ENCODE measurements at regions not wholly inside any gene's neighbourhood (a gene's known extent, or its start where the extent isn't known, plus 50 kb on each side); places are given as distances from the start of the nearest gene placed in this dataset.

DNA sequence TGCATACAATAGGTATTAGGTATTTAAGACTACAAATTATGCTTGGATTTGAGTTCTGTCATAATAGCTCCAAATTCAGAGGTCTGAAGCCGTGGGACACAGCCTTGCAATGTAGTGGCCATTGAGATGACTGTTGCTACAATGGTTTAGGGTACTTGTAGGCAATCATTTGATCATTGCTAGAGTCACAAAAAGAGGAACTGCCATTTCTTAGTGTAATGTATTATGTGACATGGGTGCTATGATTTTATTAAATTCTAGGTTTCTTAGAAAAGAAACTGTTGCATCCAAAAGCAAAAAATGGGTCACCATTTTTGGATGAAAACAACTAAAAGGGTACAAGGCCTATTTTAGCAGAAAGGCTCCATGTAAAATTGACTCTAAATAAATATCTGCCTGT, 129.9 kb upstream of the ZNF644 start:
- DNase-seq: no peak

DNA sequence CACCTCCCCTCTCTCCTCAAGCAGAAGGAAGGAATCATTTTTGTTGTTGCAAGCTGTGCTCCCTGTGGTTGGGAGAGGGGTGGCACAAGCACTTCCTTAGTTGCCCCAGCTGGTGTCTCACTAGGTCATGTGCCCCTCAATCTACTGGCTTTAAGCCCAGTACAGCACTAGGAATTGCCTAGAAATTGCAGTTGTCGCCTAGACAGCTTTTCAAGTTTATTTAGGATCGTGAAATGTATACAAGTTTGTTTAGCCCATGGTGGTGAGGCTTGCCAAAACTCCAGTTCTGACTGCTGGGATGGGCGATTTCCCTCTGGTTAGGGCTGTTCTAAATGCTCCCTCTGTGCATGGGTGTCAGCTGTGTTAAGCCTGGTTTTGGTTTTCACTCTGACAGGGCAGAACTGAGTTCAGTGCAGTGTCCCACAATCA, 126.8 kb upstream of the ZNF644 start:
- peak; percentile 16 for DNase-seq

- no peak for DNase-seq
Measured at GRCh38 chr1:91141858-91142257, 120.0 kb upstream of the ZNF644 start.

DNA sequence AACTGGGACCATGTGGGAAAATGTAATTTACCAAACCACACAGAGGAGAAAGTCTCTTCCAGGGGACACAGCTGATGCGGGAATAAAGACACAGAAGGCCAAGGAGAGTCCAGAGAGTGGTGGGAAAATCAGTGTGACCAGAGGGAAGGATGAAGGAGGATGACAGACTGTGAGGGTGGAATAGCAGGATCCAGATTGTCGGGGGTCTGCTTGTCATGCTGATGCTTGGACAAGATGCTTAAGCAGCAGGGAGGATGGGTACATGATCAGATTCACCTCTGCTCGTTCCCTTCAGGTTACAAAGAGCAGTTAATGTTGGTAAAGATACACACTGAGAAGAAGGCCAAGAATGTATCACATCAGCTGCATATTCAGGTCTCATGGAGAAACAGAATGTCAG, 117.1 kb upstream of the ZNF644 start:
- no peak for DNase-seq

DNA sequence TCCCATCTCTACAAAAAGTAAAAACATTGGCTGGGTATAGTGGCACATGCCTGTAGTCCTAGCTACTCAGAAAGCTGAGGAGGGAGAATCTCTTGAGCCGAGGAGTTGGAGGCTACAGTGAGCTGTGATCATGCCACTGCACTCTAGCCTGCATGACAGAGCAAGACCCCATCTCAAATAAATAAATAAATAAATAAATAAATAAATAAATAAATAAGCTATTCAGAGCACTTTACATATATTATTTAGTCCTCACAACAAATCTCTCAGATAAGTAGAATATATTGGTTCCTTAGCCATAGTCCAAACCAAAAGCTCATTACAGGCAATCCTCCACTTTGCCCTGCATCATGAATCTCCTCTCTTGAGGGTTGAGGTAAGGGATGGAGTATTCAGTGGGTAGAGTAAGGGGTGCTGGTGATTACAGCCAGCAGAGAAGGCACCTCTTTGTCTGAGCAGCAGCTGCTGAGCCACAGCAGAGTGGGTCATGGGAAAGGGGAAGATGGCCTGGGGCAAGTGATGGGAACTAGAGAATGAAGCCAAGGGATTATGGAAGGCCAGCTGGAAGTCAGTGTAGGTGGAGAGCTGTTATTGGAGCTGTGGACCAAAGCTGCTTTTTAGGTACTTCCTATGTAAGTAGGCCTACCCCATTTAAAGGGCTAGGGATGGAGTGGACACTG, 115.5 kb upstream of the ZNF644 start:
- no peak for DNase-seq

GRCh38 chr1:91135799-91136198, 114.0 kb upstream of the ZNF644 start:
- no peak for DNase-seq

DNA sequence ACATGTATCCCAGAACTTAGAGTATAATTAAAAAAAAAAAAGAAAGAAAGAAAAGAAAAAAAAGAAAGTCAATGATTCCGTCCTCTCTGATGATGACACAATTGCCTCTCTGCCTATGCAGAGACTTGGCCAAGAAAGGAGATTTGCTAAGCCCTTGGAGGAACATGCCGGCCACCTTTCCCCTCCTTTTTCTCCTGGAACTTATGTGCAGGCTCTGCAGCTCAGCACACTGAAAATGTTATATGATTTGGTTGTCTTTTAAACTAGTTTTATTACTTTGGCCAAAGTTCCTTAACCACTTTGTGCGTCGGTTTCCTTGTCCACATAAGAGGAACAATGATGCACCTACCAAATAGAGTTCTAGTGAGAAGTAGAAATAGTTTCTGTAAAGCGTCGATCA, 111.4 kb upstream of the ZNF644 start:
- DNase-seq: no peak

DNA sequence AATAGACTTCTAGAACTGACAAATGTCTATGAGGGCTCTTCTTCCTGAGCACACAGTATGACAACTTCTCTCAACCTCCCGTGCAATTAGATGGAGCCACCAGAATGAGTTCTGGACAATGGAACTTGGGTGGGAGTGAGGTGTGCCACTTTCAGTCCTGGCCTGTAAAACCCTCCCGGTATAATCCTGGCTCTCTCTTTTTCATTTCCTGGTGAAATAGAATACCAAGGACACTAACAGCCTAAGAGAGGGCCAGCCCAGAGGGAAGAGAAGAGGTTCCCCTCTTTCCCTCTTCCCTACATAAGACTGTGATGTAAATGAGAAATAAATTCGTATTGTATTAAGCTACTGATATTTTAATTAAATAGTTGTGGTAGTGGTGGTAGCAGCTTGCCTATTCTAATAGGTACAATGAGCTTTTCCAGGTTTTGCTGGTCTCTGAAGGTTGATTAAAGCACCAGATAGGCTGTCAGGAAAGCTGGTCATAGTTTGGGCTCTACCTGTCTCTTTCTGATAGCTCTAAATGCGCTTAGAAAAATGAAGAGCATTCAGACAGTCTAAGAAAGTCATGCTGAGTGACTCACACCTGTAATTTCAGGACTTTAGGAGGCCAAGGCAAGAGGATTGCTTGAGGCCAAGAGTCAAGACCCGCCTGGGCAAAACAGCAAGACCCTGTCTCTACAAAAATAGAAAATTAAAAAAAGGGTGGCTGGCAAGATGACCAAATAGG, 108.6 kb upstream of the ZNF644 start:
- DNase-seq: no peak

DNA sequence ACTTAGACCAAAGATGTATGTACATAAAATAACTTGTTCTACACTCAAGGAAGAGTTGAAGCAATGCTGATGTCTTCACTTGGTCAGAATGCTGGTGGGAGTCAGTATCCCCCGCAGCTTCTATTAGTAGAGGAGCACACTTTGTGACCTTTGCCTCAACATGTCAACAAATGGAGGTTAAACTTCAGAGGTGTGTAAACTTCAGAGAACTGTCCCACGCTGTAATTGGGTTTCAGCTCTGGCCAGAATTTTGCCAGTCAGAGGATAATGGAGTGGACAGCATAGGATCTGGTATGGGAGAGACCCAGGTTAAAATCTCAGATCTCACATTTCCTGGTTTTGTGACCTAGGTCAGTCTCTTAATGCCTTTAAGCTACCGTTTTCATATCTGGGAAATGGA, 107.6 kb upstream of the ZNF644 start:
- DNase-seq: no peak

- no peak for DNase-seq
Measured at GRCh38 chr1:91129017-91129416, 107.2 kb upstream of the ZNF644 start.

DNA sequence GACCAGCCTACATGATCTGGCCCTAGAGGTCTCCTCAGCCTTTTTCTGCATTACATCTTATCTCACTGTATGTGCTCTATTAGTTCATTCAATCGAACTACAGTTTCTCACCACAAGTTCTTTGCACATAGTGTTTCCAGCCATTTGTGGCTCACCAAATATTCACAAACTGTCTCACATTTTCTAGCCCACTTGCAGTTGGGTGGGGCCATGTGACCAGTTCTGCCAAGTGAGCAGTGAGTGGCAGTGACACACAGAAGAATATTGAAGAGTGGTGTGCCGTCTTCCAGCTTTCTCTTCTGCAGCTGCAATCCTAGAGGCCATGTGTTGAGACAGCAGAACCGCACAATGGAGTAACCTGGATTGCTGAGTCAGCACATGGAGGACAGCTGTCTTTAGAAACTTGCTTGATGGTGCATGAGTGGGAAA, 103.2 kb upstream of the ZNF644 start:
- DNase-seq: peak; percentile 39

GRCh38 chr1:91124290-91124985, 102.6 kb upstream of the ZNF644 start:
- no peak for DNase-seq

DNA sequence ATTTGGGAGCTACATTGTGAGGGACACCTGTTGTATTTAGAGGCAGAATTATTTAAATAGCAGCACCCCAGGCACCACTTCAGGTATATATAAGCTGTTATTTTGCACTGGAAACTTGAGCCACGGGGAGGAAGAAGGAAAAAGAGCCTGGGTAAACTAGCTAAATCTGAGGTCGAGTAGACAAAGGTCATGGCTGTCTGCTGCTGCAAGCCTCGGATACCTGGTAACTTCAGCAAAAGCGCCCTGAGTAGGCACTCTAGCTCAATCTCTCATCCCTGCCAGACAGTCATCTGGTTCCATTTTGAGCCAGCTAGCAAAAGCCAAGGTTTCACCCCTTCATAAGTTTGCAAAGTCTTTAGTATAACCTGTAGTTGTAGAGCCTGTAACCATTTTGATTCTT, 101.9 kb upstream of the ZNF644 start:
- no peak for DNase-seq

DNA sequence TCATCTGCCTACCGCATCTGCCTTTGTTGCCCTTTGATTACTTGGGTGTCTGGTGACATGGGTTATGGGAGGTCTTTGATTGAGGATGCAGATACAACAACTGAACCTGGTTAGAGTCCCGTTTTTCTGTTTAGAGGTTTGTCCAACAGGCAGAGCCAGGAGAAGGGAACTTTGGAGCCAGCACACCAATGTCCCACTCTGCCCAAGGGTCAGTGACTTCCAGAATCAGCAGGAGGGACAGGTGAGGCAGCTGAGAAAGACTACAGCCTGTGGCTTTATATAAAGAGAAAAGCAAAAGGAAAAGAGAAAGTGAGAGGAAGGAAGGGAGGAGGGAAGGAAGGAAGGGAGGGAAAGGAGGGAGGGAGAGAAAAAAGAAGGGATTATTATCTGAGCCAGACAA, 101.5 kb upstream of the ZNF644 start:
- no peak for DNase-seq

DNA sequence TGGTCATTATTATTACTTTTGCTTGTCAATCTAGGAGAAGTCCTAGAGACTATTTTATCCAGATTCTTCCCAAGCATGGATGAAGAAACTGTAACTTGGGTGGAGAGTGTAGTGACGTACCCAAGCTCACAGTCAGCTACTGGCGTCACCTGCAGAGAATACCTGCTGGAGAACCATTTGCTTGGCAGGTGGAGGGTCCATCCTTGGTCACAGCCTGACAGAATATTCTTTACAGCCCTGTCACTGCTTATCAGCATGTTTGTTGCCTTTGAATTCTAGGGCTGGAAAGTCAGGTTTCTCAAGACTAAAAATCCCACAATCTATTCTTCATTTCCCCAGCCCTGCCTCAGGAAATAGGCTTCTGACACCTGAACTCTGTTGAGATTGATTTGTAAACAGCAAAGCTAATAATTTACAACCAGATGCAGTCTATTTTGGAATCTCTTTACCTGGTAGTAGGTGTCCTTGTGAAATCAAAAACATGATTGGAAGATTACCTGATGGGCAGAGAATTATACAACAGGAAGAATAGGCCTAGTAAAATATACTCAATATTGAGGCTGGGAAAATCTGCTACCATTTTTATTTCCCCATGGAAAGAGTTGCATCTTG, 100.4 kb upstream of the ZNF644 start:
- no peak for DNase-seq

GRCh38 chr1:91121366-91121765, 99.5 kb upstream of the ZNF644 start:
- DNase-seq: no peak

GRCh38 chr1:91120936-91121335, 99.1 kb upstream of the ZNF644 start:
- no peak for DNase-seq

GRCh38 chr1:91120421-91120820, 98.6 kb upstream of the ZNF644 start:
- no peak for DNase-seq

- no peak for DNase-seq
Measured at GRCh38 chr1:91104712-91105111, 82.9 kb upstream of the ZNF644 start.

DNA sequence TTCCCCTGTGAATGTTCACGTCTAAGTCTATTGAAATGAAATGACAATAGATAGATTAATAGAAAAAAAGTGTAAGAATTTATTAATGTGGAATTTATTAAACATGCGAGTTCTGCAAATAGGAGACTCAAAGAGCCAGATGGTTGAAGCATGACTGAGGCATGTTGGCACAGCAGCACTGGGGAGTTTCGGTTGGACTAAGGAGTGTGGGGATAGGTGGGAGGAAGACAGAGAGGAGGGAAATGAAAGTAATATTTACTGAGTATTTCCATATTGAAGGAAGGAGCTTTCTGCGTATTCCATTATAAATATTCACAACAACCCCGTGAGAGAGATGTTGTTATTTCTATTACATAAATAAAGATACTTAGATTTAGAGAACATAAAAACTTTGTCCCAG, 79.5 kb upstream of the ZNF644 start:
- no peak for DNase-seq

DNA sequence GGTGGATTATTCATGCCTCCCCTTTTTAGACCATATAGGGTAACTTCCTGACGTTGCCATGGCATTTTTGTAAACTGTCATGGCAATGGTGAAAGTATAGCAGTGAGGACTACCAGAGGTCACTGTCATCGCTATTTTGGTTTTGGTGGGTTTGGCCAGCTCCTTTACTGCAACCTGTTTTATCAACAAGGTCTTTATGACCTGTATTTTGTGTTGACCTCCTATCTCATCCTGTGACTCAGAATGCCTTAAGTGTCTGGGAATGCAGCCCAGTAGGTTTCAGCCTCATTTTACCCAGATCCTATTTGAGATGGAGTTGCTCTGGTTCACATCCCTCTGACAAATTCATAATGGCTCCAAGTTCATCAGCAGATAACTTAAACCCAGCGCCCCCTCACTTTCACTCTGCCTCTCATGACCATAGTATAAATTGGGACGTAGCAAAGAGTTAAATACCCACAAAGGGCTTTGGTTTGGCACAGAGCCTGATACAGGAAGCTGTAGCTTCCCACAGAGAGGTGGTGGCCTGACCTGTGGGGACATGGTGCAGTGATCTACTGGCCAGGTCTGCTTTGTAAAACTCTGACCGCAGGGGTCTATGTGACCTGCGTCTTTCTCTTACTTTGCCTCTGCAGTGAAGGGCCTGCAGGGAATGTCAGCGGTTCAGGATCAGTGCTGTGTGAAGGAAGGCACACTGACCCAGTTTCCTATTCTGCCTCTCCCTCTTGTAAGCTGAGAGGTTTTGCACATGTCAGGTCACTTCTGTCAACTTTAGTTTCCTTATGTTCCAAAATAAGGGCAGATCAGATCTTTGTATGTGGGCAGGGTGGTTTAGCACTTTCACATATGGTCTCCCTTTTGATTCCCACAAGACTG, 78.1 kb upstream of the ZNF644 start:
- DNase-seq: no peak
